ENCODE measurements at regions not wholly inside any gene's neighbourhood (a gene's known extent, or its start where the extent isn't known, plus 50 kb on each side); places are given as distances from the start of the nearest gene placed in this dataset.
"Not testable (repeated sequence)": the region's sequence is repeated elsewhere in the genome, so short reads cannot be mapped to it uniquely, and the experiment has no call there.

DNA sequence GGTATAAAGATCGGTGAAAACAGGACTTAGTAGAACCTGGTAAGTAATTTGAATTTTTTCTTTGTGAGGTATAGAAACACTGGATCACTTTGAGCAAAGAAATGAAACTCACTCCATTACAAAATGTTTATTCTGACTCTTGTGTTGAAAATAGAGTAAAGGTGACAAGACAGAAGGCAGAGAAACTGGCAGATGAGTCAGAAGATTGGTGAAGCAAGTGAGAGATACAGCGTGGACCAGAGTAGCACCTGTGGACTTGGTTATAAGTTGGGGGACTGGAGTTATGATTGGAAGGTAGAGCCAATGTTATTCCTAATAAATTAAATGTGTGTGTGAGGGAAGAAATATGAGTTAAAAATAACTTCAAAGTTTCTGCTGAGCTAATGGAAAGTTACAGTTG is 620.9 kb downstream of the ZWINT start:
- no peak for DNase-seq

- DNase-seq = no peak
Observed at GRCh38 chr10:55734112-55734511, 626.9 kb downstream of the ZWINT start.

GRCh38 chr10:55704950-55705349 is 656.1 kb downstream of the ZWINT start:
- DNase-seq = no peak

DNA sequence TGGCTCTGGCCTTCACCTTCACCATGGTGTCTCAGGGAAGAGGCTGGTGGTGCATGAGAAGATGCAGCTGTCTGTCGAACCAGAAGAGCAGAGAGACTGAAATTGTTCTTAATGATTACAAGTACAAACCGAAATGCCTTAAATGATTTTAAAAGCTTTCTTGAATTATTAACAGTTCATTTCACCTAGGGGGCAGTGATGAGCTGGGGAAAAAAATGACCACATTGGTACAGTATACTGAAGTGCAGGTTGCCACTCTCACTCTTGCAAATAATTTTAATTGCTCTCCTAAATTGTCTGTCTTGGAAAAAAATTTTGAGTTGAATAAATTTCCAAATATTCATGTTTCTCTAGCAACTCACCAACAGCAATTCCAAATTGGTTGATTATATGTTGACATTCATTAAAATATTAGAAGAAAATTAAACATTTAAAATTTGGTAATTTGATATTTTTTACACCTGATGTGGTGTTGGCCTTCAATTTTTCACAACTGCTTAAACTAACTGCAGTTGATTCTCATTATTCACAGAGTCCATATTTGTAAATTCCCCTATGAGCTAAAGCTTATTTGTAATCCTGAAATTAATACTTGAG is 692.6 kb downstream of the ZWINT start:
- no peak for DNase-seq

- DNase-seq = no peak
Observed at GRCh38 chr10:55653531-55653930, 707.5 kb downstream of the ZWINT start.

DNA sequence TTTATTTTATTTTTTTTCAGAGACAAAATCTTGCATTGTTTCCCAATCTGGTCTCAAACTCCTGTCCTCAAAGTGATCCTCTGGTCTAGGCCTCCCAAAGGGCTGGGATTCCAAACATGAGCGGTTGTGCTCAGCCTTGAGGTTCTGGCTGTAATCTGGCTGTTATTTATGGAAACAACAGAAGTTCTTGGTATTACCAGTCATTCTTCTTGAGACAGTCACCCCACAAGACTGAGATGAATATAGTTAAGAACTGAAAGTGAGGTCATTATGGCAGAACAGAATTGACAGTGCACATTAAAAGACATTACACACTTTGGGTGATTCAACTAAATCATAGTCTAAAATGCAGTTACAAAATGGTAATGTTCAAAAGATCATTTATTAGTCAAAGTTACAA is 719.5 kb downstream of the ZWINT start:
- DNase-seq = no peak

- DNase-seq = no peak
Observed at GRCh38 chr10:55631071-55631654, 729.9 kb downstream of the ZWINT start.

GRCh38 chr10:55630491-55631056 is 730.5 kb downstream of the ZWINT start:
- no peak for DNase-seq

GRCh38 chr10:55629793-55630490 is 731.1 kb downstream of the ZWINT start:
- no peak for DNase-seq

DNA sequence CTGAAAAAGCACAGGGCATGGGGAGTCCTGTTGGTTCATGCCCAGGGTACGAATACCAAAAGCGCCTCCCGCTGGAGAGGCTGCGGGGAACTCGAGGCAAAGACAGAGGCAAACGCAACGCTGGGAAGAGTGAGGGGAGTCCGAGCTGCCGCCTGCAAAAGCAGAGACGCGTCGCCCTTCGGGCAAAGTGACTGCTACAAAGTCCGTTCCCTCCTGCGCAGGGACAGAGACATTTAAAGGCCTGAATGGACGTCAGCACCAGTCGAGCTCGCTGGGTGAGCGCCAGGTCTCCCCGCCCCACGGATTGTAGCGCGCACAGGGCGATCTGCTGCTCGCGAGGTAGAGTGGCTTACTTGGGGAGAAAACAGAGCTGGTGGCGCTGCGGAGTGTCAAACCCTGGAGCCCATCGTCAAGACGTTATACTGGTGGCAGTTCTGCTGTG is 732.8 kb downstream of the ZWINT start:
- DNase-seq = no peak

GRCh38 chr10:55627501-55628051 is 733.5 kb downstream of the ZWINT start:
- no peak for DNase-seq

DNA sequence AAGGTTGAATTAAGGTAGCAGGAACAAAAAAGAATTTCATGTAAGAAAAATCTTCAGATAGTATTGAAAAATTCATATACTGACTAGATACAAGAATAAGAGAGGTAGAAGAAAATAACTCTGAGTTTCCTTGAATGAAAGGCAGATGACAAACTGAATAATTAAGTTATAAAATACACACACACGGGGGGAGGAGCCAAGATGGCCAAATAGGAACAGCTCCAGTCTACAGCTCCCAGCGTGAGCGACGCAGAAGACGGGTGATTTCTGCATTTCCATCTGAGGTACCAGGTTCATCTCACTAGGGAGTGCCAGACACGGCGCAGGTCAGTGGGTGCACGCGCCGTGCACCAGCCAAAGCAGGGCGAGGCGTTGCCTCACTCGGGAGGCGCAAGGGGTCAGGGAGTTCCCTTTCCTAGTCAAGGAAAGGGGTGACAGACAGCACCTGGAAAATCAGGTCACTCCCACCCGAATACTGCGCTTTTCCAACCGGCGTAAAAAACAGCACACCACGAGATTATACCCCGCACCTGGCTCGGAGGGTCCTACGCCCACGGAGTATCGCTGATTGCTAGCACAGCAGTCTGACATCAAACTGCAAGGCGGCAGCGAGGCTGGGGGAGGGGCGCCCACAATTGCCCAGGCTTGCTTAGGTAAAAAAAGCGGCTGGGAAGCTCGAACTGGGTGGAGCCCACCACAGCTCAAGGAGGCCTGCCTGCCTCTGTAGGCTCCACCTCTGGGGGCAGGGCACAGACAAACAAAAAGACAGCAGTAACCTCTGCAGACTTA is 759.2 kb downstream of the ZWINT start:
- DNase-seq = not testable (repeated sequence)

GRCh38 chr10:55551603-55552002 is 750.6 kb upstream of the PCDH15 start:
- DNase-seq = no peak

GRCh38 chr10:55550236-55550635 is 749.2 kb upstream of the PCDH15 start:
- no peak for DNase-seq

GRCh38 chr10:55537497-55537896 is 736.5 kb upstream of the PCDH15 start:
- not testable (repeated sequence) for DNase-seq

- no peak for DNase-seq
Observed at GRCh38 chr10:55519264-55519663, 718.2 kb upstream of the PCDH15 start.

DNA sequence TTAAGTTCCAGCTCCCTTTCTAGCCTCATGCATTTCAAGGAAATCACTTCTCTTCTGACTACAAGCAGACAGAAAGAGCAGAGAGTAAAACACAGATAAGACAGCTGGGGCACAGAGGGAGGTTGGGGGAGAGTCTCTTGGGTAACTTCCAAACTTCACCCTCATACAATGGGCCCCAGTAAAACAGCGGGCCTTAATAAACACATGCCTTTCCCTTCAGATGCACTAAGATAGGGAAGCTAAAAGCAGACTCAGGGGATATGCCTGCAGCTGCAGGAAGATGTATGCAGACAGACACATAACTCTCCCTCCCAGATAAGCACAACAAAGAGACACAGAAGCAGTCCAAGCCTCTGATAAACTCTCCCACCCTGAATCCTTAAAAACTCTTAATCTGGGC is 717.4 kb upstream of the PCDH15 start:
- DNase-seq = not testable (repeated sequence)

DNA sequence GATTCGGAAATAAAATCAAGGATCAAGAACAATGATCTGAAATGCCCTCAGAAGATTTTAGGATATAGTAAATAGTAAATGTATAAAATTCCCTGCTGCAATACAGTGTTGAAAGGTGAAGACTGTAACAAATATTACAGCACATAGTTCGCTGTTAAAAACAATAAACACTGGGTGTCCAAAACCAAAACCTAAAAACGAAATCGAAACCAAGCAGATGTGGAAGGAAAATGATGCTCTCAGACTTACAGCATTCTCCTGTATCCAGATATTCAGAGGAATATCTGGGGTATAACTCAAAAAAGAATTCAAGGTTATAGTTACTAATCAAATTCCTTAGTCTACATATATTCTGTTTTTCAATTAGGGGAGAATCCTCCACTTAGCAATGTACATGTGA is 708.1 kb upstream of the PCDH15 start:
- no peak for DNase-seq

DNA sequence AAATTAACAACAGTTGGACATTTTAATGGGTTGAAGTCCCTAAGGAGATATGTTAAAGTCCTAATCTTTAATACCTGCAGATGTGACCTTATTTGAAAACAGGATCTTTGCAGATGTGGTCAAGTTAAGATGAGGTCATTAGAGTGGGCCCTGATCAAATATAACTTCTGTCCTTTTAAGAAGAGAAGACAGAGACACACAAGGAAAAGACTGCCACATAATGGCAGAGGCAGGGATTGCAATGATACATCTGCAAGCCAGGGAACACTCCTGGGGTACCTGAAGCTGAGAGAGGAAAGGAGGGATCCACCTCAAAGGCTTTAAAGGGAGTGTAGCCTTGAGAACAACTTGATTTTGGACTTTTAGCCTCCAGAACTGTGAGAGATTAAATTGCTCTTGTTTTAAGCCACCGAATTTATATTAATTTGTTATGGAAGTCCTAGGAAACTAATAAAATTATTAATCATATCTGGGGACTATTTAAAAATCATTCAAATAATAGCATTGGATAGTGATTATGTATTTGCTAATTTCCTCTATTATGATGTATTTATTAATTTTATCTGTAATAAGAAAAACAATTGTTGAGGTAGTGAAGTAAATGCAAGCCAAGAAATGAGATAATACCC is 700.0 kb upstream of the PCDH15 start:
- DNase-seq = no peak

- no peak for DNase-seq
Observed at GRCh38 chr10:55497893-55498499, 697.0 kb upstream of the PCDH15 start.

- DNase-seq = no peak
Observed at GRCh38 chr10:55495555-55495954, 694.5 kb upstream of the PCDH15 start.

GRCh38 chr10:55491712-55492111 is 690.7 kb upstream of the PCDH15 start:
- DNase-seq = no peak
